ENCODE measurements at regions not wholly inside any gene's neighbourhood (a gene's known extent, or its start where the extent isn't known, plus 50 kb on each side); places are given as distances from the start of the nearest gene placed in this dataset.

- no peak for DNase-seq
Measured at GRCh38 chr3:159773706-159774105, 214.9 kb upstream of the IL12A start.

DNA sequence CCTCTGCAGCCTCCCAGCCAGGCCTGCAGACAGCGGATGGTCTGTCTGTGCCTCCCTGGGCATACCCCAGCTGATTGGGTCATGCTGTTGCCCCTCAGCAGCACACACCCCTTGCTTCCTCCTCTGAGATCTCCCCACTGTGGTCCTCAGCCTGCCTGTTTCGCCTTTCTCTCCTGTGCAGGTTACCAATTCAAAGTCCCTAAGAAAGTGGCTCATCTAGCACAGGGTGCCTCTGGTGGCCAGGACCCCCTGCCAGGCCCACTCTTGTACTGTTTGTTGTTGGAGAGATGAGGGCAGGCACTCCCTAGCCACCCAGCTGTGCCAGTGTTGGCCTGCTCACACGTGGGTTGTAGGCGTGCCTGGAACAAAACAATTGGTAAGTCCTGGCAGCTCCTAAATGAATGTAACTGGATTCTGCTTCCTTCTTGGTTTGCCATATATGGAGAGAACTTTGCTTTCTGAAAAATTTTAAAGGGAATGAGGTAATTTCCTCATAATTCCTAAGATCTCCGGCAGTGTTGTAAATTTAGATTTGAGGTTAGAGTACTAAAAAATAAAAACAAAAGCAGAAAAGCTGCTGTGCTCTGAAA is 213.2 kb upstream of the IL12A start:
- peak; percentile 66 for DNase-seq

- DNase-seq, result no peak
Measured at GRCh38 chr3:159776779-159777178, 211.9 kb upstream of the IL12A start.

DNA sequence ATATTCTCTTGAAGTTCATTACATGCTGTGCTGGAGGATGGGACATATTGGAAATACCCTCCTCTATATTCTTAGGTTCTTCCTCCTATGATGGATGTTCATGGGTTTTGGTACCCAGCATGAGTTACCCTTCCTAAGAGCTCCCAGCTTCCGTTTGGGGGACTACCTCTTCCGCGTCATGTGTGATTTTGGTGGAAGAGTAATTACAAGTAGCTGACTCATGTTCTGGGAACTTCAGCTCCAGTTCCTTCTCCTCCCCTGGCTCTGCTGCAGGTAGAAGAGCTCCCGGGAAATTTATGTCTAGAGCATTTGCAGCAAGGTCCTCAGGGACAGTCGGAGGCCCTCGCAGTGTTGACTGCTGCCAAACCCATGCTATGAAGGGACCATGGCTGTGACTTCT is 208.8 kb upstream of the IL12A start:
- no peak for DNase-seq

- DNase-seq, result no peak
Measured at GRCh38 chr3:159781867-159782266, 206.8 kb upstream of the IL12A start.

DNA sequence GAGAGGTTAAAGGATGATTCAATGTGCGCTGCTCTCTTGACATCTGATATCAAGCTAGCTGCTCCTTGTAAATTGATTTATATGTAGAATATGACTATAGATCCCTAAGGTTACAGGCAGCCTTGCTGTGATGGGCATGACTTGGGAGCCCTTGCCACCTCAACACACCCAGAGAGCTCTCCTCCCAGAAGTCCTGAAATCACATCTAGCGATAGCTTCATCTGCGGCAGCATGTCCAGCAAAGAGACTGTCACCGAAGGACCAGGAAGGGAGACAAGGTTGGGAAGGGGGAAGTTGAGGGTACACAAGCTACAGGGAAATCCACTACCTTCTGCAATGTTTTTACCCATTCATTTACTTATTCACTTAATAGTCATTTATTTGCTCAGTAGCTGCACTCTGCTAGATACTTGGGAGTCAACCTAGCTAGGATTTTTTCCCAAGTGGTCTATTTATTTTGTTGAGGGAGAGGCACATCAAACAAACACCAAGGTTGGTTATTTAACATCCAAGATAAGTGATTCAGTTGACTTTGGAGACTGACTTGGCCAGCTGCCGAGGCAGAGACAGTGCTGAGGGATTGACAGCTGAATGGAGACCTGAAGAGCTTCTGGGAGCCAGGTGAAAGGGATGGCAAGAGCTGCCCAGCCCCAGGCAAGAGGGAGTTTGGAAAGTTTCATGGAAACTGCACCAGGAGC is 205.8 kb upstream of the IL12A start:
- DNase-seq, result no peak

- DNase-seq, result no peak
Measured at GRCh38 chr3:159783780-159784742, 204.6 kb upstream of the IL12A start.

DNA sequence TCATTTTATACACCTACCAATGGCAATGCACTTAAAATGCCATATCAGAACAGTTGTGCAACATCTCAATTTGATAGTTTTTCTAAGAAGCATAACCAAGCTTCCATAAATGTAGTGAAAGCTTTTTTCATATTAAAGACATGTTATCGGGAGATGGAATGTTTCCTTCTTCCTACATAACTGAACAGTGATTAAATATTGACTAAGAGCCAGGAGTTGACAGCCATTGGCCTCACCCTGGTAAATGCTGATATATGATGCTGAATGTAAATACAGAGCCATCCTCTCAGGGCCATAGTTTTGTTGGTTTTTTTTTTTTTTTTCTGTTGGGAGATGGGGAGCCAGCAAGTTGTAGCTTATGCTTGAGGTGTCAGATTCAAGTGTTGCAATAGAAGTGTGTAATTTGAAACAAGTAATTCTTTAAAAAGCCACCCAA is 203.3 kb upstream of the IL12A start:
- DNase-seq, result peak; percentile 90

DNA sequence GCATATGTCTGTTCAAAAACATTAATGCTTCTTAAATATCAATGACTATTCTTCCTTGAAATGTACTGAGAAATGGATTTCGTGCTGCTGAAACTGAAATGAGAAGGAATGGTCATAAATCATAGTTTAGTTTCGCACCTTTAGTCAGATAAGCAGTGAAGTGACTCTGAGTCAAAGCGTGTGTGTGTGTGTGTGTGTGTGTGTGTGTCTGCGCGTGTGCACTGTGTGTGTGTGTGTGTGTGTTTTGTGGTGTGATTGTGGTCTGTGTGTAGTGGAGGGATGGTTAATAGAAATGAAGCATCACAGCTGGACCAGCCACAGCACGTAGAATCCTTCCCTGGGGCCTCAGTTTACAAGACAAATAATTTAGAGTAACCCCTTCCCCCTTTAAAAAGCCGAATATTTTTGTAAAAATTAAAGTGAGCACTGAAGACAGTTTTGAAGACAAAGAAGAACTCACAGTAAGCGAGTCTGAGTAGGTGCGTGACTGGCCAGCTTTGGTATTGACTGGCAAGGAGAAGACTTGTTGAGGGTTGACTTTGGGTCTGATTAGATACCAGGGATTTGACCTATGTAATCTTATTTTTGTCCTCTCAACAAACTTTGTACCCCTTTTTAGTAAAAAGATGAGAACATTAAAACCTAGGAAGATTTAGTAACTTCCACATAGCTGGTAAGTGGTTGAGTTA is 202.0 kb upstream of the IL12A start:
- no peak for DNase-seq

DNA sequence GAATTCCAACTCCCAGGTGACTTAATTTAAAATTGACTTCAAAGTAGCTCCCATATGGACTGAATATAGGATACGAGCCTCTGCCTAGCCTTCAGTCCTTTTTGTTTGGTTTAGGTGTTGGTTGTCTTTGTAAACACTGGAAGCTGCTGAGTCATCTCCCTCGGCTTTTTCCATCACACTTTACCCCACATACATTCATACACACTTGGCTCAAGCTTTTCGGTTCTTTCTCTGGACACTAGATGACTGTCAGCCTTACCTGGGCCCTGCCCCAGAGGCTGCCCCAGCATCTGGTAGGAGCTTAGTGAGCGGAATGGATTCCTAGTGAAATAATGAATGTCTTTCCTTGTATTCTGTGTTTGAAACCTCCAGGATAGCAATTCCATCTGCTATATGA is 201.5 kb upstream of the IL12A start:
- DNase-seq, result peak; percentile 66

DNA sequence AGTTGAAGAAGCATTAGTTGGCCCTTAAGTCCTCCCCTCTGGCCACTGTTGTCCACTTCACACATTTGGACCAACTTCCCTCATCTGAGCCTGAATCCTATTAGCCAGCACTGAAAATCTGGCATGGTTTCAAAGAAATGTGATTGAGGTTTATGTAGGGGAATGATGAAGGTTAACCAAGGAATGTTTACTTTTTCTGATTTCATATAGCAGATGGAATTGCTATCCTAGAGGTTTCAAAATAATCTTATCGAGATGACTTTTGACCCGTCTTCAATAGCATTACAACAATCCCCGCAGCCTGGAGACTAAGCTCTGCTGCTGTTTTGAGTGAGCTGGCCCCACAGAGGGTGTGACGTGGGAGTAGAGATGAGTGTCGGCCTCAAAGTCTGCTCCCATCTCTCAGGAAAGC is 200.8 kb upstream of the IL12A start:
- DNase-seq, result no peak

DNA sequence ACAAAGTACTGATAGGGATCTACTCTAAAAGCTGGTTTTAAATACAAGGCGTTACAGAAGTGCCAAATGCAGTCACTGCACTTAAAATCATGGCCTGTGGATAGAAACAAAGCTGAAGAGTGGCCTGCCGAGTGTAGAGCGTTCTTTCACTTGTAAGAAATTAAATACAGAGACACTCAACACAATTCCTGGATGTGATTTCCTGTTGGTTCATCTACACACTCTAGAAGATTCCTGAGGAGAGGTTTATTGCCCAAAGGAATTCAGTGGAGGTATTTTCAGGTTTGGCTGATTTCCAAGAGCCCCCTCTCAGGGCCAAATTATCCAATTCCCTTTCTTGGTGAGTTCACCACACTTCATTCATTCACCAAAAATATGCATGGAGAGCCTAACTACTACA is 200.3 kb upstream of the IL12A start:
- DNase-seq, result no peak

DNA sequence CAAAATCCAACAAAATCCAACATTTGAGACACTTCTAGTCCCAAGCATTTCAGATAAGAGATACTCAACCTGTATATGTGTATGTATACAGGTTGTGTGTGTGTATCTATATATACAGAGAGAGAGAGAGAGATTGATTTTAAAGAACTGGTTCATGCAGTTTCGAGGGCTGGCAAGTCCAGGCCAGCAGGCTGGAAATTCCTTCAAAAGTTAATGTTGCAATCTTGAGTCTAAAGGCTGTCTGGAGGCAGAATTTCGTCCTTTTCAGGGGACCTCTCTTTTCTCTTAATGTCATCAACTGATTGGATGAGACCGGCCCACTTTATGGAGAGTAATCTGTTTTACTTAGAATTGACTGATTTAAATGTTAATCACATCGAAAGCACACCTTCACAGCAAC is 199.6 kb upstream of the IL12A start:
- no peak for DNase-seq

DNA sequence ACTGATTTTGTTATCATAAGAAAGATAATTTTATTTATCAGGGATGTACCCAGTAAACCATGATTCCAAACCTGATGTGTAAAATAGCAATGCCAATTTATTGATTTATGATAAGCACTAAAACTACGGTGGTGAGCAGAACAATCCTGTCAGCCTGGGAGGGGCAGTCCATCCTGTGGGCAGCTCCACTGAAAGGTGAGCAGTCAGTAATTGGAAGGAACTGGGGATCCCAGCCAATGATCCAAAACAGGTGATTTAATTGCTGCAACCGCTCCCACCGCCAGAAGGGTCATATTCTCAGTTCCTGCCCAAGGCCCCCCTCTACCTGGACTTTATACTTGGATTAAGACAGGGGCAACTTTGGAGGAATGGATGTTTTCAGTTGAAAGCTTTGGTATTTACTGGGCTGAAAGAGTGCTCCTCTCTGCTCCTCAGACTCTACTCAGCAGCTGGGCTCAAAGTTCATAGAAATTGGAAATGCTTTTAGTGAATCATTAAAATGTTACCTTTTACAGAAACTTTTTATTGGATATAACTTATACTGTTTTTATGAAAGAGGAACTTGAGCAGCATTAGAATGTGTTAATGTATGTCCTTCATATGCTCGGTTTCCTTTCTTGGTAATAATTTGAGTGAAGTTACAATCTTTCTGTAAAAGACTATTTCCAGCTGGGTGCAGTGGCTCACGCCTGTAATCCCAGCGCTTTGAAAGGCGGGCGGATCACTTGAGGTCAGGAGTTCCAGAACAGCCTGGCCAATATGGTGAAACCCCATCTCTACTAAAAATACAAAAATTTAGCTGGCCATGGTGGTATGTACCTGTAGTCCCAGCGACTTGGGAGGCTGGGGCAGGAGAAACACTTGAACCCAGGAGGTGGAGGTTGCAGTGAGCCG is 198.6 kb upstream of the IL12A start:
- DNase-seq, result no peak

DNA sequence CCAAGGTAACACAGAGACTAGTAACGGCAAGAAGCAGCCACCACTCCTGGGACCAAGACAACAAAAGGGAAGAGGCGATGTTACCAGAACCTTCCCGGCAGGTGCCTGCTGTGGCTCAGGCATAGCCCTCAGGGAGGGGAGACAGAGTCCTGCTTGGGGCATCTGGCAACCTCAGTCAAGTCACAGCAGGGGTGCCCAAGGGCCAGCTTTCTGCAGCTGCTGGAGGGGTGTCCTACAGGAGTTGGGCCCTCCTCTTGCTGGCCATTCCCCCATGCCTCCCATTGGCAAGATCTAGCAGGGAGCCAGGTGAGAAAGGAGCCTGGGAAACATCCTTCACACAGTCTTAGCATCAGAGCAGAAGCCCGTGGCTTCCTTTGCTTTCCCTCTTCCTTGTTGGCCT is 197.3 kb upstream of the IL12A start:
- no peak for DNase-seq

DNA sequence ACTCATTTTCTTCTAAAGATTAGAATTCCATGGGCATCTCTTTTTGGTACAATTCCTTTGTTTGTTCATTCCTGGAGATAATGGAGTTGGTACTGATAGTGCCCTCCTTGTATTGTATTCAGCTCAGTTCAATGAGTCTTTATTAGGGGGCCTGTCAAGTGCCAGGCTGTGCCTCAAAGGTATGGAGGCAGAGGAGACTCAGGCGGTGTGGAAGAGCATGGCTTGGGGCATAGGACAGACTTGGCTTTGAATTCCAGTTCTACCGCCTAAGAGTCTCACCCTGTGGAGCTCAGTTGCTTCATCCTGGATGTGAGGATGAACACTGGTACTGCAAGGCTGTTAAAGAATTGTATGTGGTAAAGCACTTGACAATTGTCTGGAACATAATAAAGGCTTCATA is 196.6 kb upstream of the IL12A start:
- no peak for DNase-seq

DNA sequence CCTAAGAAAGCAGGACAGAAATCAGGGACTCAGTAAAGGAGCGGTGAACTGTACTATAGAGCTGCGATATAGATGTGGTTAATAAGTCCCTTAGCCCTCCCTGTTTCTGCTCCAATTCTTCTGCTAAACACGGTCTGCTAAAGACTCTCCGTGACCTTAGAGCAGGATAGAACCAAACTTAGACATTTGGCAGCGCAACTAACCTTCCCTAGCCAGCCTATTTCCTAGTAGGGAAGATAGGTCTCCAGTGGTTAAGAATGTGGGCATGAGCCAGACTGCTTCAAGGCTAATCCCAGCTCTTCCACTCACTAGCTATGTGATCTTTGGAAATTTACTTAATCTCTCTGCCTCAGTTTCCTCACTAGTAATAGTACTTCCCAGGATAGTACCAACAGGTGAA is 193.6 kb upstream of the IL12A start:
- no peak for DNase-seq

DNA sequence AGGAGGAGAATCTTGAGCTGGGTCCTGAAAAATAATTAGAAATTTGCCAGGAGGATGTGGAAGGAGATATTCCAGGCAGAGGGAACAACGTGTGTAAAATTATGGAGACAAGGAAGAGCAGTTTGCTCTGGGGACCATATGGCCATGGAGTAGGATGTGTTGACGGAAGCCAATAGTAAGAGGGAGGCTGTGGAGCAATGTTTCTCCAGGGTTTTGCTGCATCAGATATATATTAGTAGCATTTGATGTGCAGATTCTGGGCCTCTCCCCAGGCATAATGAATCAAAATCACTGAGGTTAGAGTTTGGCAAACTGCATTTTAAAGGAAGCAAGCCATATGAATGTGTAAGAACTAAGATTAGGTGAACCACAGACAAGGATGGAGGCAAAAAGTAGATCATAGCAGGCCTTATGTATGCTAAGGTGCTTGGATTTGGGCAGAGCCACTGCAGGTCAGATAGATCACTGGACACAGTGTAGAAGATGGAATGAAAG is 192.9 kb upstream of the IL12A start:
- DNase-seq, result no peak

DNA sequence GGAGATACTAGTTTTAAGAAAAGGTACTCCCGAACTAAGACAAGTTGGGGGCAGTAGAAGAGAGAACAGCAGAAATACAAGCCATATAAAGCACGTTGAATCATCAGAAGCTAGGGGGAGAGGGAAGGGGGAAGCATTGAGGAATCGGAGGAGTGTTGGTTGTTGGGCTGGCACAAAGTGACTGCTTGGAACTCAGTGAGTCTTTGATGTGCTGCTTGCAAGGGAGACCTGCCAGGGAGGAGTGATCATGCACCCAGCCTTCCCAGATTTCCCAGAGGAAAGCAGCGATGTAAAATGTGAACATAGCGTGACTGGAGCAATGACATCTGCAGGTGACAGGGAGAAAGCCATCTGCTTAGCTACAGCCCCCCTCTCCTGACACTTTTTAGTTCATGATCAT is 192.4 kb upstream of the IL12A start:
- DNase-seq, result peak; percentile 31

- no peak for DNase-seq
Measured at GRCh38 chr3:159796744-159797143, 191.9 kb upstream of the IL12A start.

- DNase-seq, result no peak
Measured at GRCh38 chr3:159797771-159798170, 190.9 kb upstream of the IL12A start.

DNA sequence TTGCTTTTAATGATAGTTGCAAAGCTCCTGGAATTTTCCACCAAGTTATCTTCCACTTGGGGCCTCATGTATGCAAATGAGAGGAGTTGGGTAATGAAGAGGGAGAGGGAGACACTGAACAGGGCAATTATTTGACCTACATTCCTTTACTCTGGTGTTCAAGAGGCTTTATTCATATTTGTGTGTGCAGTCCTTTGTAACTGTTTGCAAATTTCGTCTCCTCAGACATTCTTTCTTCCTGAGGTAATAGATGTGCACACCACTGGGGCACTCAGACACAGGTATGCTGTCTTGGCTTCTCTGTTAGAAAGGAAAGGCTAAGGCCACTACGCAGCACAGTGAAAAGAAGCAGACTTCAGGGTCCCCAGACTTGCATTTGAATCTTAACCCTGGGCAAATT is 189.7 kb upstream of the IL12A start:
- no peak for DNase-seq

Data from NCI-H2171 treated with DMSO at 0.1 percent for 48 hours (cell line).